HepG2 (cell line): ENCODE measurements at regions not wholly inside any gene's neighbourhood (a gene's known extent, or its start where the extent isn't known, plus 50 kb on each side); places are given as distances from the start of the nearest gene placed in this dataset.

Experiments used
- ATRX ChIP-seq: sonication (generic); formaldehyde crosslinking; IDR thresholded peaks from 2 replicates; pipeline ENCODE4 v1.4.0; 2020; ENCODE audit warnings: missing genetic modification reagents, borderline replicate concordance
- FOXK1 ChIP-seq: sonication (generic); formaldehyde crosslinking; IDR thresholded peaks from 2 replicates; pipeline ENCODE4 v1.4.0; 2020; ENCODE audit warnings: low read depth, missing genetic modification reagents, borderline replicate concordance
- GZF1 ChIP-seq: sonication (generic); formaldehyde crosslinking; IDR thresholded peaks from 2 replicates; pipeline ENCODE4 v1.5.1; 2020; ENCODE audit warnings: mild to moderate bottlenecking, missing genetic modification reagents
- HDAC1 ChIP-seq: sonication (generic); formaldehyde crosslinking; IDR thresholded peaks from 2 replicates; pipeline ENCODE4 v1.5.1; 2020; ENCODE audit warnings: mild to moderate bottlenecking, missing genetic modification reagents
- HOXA9 ChIP-seq: sonication (generic); formaldehyde crosslinking; IDR thresholded peaks from 2 replicates; pipeline ENCODE4 v1.8.1; 2022; ENCODE audit warnings: missing genetic modification reagents, mild to moderate bottlenecking, moderate library complexity, borderline replicate concordance
- KIAA2018 ChIP-seq: sonication (generic); formaldehyde crosslinking; IDR thresholded peaks from 2 replicates; pipeline ENCODE4 v1.5.0; 2020; ENCODE audit warnings: mild to moderate bottlenecking, missing genetic modification reagents, borderline replicate concordance
- REPIN1 ChIP-seq: sonication (generic); formaldehyde crosslinking; IDR thresholded peaks from 2 replicates; pipeline ENCODE4 v1.8.0; 2022; ENCODE audit warnings: missing genetic modification reagents, low read depth, mild to moderate bottlenecking, borderline replicate concordance
- SMAD1 ChIP-seq: sonication (generic); formaldehyde crosslinking; IDR thresholded peaks from 2 replicates; pipeline ENCODE4 v1.4.0; 2020; ENCODE audit warnings: missing genetic modification reagents, low read depth, mild to moderate bottlenecking, borderline replicate concordance
- TAF15 ChIP-seq: fragments of 200-400 bp; formaldehyde crosslinking; IDR thresholded peaks from one replicate; pipeline ENCODE4 v1.6.1; 2018; ENCODE audit warnings: mild to moderate bottlenecking, low read depth, low read length; ENCODE audit not compliant: poor library complexity, severe bottlenecking
- ZNF230 ChIP-seq: sonication (generic); formaldehyde crosslinking; IDR thresholded peaks from 2 replicates; pipeline ENCODE4 v1.4.0; 2020; ENCODE audit warnings: mild to moderate bottlenecking, missing genetic modification reagents
- ZNF713 ChIP-seq: sonication (generic); formaldehyde crosslinking; IDR thresholded peaks from 2 replicates; pipeline ENCODE4 v1.4.0; 2020; ENCODE audit warnings: mild to moderate bottlenecking, missing genetic modification reagents
- ZSCAN21 ChIP-seq: sonication (generic); formaldehyde crosslinking; IDR thresholded peaks from 2 replicates; pipeline ENCODE4 v1.8.0; 2022; ENCODE audit warnings: mild to moderate bottlenecking, missing genetic modification reagents, moderate library complexity, borderline replicate concordance
- ZSCAN30 ChIP-seq: sonication (generic); formaldehyde crosslinking; IDR thresholded peaks from 2 replicates; pipeline ENCODE4 v1.5.0; 2020; ENCODE audit warnings: mild to moderate bottlenecking, missing genetic modification reagents

GRCh38 chr12:88925454-88925853 lies 345.2 kb upstream of the KITLG start (continued):
- TF ChIP-seq KIAA2018 (CRISPR knock-in tag) = no peak
- TF ChIP-seq ATRX = no peak
- no peak for TF ChIP-seq HOXA9 (CRISPR knock-in tag)
- TF ChIP-seq ZNF713 = no peak
- no peak for TF ChIP-seq ZSCAN21
- TF ChIP-seq SMAD1 = no peak
- TF ChIP-seq REPIN1 = no peak
- TF ChIP-seq HDAC1 = no peak
- TF ChIP-seq ZNF230 (CRISPR knock-in tag) = no peak
- TF ChIP-seq TAF15 = no peak
- no peak for TF ChIP-seq GZF1 (CRISPR knock-in tag)
- TF ChIP-seq ZSCAN30 (CRISPR knock-in tag) = no peak
- TF ChIP-seq FOXK1 (CRISPR knock-in tag) = no peak
